NB4 (cell line): ENCODE measurements at regions not wholly inside any gene's neighbourhood (a gene's known extent, or its start where the extent isn't known, plus 50 kb on each side); places are given as distances from the start of the nearest gene placed in this dataset.
"Not testable (repeated sequence)": the region's sequence is repeated elsewhere in the genome, so short reads cannot be mapped to it uniquely, and the experiment has no call there.

Experiments used
- CTCF ChIP-seq: IDR thresholded peaks from one replicate; pipeline ENCODE4 v1.5.1; 2012; ENCODE audit warnings: low read depth, low read length
- POLR2A ChIP-seq: IDR thresholded peaks from 2 replicates; pipeline ENCODE4 v1.6.1; 2011; ENCODE audit warnings: mild to moderate bottlenecking; ENCODE audit not compliant: insufficient read length; ENCODE audit errors: extremely low read depth
- TF ChIP-seq, protein P1 (sequence below): IDR thresholded peaks from 2 replicates; pipeline ENCODE4 v1.6.1; 2011; ENCODE audit warnings: low read depth, low read length

DNA sequence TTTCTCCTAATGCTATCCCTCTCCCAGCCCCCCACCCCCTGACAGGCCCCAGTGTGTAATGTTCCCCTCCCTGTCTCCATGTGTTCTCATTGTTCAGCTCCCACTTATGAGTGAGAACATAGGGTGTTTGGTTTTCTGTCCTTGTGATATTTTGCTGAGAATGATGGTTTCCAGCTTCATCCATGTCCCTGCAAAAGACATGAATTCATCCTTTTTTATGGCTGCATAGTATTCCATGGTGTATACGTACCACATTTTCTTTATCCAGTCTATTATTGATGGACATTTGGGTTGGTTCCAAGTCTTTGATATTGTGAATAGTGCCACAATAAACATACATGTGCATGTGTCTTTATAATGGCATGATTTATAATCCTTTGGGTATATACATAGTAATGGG, 704.2 kb downstream of the PLCL1 start:
- not testable (repeated sequence) for TF ChIP-seq CTCF, POLR2A
- TF ChIP-seq, protein P1, sequence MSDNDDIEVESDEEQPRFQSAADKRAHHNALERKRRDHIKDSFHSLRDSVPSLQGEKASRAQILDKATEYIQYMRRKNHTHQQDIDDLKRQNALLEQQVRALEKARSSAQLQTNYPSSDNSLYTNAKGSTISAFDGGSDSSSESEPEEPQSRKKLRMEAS, result not testable (repeated sequence)
